NCI-H2196 (cell line): ENCODE measurements at regions not wholly inside any gene's neighbourhood (a gene's known extent, or its start where the extent isn't known, plus 50 kb on each side); places are given as distances from the start of the nearest gene placed in this dataset.

Experiments used
- DNase-seq: peaks from one replicate; lab custom pipeline; 2025; ENCODE audit not compliant: unreplicated experiment; lab: John Stamatoyannopoulos, UW

DNA sequence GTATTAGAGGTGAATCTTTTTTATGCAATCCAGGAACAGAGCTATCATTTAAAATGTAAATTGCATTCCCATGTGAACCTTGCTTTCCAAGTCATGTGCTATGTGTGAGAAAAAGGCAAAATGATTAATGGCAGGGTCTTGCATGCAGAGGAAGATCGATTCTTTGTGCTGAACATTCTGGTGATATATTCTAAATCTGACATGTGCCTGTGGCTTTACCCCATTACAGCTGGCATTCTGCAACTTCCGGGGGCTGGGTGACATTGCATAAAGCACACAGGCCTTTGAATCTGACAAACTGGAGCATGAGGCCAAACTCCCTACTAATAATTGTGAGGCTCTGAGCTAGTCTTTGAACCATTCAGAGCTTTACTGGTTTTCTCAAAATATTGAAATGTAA lies 1449.7 kb downstream of the CDH8 start:
- DNase-seq = no peak

DNA sequence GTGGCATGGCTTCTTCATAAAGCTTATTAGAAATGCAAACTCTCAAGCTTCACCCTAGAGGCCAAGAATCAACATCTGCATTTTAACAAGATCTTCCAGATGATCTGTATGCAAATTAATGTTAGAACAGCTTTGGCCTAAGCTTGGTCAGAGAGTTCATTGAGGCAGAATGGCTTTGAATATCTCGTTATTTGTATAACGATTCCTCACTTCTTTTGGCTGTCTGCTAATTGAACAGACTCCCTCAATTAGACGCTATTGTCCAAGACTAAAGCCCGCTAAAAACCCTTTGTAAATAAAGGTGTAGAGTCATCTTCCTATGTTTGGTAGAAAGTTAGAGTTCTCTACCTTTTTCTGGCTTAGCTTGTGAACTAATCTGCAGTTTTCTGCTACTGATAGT lies 1453.7 kb downstream of the CDH8 start:
- DNase-seq = no peak

DNA sequence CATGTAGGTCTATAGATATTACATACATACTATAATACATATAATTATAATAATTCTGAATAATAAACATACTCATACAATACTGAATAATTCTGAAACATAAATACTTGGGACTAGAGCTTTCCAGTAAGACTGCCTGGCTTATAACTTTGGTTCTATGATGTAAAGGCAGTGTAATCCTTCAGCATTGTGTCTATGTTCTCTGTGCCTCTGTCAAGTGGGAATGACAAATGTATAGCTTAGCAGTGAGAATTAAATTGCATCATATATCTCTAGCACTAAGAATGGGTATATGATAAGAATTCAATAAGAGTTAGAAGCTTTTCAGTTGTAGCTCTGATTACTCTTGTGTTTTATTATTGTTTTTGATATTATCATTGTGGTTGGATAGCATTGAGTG lies 1469.3 kb downstream of the CDH8 start:
- no peak for DNase-seq

DNA sequence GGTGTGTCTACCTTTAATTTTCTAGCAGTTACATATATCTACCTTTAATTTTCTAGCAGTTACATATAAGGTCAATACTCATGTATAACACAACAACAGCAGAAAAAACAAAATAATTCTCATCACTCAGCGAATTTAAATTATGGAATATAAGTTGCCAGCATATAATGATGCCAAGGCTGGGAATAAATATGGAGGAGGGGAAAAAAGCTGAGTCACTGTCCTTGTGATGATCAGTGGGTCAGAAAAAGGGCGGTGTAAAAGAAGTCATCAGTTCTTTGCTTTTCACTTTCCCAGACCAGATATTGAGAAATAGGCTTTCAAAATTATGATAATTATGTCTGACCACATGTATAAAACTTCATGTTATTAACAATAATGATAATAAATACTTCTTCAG lies 1471.7 kb downstream of the CDH8 start:
- DNase-seq = no peak

DNA sequence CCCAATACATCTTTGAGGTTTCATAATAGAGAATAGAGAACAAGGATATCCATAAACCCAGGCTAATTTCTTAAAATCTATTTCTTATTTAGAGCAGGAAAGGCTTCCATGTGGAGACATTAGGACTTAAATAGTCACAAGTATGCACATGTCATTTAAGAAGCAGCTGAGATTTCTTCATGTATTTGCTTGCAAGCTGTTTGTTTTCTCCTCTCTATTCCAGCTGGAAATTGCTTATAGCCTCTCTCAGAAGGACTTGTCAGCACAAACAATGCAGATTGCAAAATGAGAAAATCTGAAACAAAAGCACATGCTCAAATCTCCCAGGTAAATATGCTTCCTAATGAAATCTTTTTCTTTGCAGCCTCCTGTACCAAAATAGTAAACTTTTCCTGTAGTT lies 1473.1 kb downstream of the CDH8 start:
- no peak for DNase-seq

DNA sequence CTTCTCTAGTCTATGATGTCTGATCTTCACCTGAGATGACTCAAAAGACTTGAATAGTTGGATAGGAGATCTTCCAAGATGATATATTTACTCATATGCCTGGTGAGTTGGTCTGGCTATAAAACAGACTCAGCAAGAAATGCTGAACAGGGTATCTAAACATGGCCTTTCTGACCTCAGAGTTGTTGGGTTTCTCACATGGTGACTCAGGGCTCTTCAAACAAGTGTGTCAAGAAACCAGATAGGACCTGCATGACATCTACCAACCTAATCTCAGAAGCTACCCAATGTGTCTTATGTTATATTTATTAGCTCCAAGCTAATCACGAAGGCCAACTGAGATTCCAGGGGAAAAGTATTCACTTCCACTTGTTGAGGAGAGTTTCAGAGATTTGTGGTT lies 1477.3 kb downstream of the CDH8 start:
- DNase-seq = no peak

DNA sequence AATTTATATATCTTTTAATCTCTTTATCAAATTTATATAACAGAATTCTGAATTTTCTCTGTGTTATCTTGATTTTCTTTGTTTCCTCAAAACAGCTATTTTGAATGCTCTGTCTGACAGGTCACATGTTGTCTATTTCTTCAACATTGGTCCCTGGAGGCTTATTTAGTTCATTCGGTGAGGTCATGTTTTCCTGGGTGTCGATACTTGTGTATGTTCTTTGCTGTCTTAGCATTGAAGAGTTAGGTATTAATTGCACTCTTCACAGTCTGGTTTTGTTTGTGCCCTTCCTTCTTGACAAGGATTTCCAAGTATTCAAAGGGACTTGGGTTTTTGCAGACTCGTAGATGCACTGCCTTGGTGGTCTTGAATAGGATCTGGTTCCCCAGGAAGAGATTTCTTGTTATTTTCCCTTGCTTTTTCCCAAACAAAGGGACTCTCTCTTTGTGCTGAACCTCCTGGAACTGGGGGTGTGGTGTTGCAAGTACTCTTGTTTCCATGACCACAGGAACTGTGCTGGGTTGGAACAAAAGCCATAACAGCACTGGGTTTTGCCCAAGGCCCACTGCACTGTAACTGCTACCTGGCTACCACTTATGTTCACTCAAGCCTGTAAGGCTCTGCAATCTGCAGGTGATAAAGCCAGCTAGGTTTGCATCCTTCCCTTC lies 1483.0 kb downstream of the CDH8 start:
- no peak for DNase-seq

DNA sequence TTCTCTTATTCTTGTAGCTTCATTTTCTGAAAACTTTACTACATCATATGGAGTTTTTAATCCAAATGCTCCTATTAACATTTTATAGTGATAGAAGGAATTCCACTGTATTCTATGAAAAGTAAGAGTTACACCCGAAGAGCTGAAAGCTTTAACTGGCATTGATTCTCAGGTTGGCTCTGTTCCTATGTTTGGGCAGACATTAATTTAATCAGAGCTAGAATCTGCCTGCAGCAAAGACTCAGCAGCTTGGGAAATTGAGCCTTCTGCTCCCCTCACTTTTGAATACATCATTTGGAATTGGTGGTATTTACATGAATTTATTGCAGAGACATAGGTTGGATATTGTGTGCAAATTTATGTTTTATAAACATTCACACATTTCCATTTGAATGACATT lies 1494.7 kb downstream of the CDH8 start:
- no peak for DNase-seq

DNA sequence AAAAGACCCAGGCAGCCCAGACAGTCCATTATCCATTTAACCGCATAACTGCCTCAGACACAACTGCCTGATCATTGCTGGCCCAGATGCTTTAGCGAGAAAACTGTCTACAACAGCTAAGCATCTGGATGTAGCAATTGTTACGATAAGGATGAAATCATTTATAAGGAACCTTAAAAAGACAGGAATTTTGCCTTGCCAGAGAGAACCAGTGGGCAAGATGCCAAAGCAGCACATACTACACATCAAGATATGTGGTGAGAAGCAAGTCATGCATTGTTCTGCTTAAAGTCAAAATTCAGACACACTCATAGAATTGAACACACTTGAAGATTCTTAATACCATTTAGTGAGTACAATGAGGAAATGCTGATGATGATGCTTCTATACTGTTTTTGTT lies 1525.3 kb downstream of the CDH8 start:
- DNase-seq = no peak

DNA sequence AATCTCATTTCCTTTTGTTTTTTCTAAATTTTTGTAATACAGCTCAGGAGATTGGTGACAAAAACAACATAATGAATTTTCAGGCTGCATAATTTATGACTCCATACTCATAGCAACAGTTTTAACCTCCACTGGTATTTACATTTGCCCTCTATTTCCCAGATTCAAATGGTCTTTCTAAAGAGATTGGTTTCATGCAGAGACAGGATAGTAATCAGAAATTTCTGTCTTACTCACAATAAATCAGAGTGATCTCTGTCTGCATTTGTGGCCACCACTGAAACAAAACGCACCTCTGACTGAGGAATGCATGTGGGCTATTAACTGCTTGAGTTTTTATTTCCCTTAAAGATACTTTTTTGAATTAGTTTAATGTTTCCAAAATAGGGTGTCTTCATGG lies 1526.0 kb downstream of the CDH8 start:
- DNase-seq = no peak

DNA sequence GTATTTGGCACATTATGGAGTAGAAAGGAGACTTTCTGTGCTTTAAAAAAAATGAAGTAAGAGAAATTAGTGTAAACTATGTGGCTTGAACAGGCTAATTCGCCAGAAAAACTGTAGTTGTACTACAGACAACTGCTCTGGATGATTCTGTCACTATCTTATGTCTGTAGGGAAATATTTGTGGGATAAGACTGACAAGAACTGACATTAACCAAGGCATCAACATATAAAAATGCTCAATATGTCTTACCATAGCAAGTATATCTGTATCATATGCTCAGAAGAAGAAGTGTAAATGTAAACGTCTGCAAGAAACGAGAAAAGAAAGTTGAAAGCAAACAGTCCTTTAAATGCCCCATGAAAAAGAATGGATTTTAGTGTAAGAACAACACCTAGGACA lies 1545.0 kb downstream of the CDH8 start:
- no peak for DNase-seq

DNA sequence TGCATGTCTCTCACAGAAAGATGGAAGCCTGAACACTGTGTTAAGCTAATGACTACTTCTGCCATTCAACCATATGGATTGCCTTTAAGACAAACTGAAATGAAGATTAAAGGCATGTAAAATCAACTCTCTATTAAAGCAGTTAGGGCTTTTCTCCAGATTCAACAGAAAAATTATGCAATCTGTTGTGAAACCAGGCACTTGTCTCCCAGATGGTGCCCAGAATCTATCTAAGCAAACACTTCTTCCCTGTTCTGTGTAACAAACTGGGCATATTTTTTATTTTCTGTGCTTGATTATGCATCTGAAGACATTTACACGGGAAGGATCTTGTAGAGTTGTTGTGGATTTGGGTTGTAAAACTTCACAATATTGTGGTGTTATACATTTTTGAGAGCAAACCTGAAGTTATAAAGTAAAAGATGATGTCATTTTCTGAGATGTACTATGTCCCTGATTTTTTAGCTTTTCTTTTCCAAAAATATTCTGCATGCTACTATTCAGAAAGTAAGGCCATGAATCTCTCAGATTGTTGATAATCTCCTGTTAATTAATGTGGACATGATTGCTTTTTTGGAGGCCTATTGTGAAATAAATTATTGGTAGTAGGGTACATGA lies 1550.3 kb downstream of the CDH8 start:
- no peak for DNase-seq

DNA sequence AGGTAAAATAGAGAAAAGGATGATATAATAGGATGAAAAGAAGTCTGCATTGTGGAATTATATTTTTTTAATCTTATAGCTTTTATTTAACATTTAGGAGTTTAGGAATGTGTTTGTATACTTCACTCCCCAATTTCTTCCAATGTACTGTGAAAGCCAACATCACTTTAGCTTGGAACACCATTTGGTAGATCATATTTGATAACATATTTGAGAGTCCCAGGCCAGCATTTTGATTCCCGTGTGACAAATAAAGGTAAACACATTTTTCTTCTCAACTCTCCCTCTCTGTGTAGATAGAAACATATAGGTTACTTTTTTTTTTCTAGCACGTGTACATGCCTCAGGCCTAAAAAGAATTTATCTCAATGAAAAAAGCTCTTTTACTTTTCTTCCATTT lies 1551.3 kb downstream of the CDH8 start:
- DNase-seq = no peak

DNA sequence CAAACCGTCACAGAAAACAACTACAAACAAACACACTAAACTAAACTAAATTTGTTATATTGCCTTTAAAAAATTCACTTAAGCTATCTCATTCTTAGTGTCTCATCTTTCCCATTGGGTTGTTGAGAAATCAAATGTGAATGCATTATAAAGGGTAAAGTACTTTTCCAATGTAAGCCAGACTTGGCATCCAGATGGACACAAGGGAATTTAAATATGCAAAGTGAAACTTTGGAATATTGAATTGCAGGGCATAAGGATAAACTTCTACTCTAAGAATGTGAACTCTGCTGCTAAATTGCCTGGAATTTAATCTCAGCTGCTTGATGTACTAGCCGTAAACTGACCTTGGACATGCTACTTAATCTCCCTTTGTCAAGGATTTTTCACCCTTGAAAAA lies 1554.6 kb downstream of the CDH8 start:
- DNase-seq = no peak

DNA sequence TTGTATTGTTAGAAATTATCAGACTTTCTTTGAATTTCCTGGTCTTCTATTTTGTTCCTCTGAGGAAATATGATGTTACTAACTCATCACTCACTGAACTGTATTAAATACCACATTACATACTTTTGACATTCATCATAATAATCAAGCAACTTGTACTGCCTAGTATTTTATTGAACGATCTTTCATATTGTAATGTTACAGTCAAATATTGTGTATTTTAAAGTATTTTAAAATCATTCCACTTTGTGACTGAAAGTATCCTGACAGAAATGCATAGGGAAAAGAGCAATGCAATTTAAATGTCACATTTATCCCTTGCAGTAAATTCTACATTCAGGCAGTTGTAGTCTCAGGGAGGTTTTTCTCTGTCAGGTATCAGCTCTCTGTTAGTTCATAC lies 1557.4 kb downstream of the CDH8 start:
- DNase-seq = no peak

DNA sequence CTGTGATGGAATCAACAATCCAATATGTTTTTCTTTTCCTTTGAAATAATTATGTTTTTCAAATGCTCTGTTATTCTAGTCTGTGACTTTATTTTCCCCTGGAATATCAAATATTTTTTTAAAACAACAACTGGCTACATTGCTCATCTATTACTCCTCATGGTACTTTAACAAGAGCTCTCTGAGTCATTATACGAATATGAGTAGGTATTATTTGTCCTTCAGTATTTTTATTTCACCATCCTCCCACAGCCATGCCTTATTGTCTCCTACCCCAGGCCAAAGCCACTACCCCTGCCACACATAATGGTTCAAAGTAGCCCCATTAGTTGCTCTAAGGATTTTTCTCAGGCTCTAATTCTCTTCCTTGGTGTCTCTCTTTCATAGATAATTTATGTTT lies 1572.3 kb downstream of the CDH8 start:
- DNase-seq = no peak

DNA sequence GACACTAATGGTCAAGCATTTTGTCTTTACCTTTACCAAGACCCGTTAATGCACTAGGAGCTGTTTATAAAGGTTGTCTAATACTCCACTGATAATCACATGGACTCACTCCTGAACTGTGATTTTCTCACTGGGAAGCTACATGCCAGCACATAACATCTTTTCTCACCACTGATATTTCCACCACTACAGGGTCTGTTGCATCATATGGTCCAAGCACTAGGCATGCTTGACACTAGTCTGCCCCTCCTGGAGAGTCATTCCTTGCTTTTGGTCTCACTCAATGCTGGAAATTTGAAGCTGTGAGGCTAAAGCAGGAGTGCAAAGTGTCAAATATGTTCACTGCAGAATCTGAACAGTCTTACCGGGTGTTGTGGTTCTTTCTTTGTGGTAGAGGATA lies 1576.8 kb downstream of the CDH8 start:
- no peak for DNase-seq

DNA sequence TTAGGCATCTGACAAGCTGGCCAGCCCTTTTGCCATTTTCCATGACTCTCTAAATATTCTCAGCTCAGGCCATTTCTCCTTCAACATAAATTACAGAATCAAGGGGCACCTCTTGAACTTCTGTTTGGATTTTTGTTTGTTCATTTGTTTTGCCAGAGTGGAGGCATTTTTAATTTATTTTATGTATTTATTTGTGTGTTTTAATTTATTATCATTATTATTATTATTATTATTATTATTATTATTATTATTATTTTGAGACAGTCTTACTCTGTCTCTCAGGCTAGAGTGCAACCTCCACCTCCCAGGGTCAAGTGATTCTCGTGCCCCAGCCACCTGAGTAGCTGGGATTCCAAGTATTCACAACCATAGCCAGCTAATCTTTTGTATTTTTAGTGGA lies 1578.0 kb downstream of the CDH8 start:
- no peak for DNase-seq

DNA sequence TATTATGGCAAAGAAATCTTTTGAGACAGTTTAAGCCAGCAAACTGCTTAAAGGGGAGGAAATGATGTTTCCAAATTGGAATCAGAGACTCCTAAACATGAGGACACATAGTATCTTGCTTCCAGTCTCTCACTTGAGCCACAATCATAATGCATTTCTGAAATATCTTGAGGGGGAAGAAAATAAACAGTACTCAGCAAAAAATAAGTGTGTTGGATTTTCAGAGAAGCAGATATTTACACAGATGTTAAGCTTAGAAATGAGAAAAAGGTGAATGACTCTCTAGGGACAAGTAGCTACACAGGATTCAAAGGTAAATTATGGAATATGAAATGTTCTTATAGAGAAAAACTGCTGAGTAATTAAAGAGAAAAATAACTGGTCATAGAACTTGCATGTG lies 1583.6 kb downstream of the CDH8 start:
- DNase-seq = no peak

DNA sequence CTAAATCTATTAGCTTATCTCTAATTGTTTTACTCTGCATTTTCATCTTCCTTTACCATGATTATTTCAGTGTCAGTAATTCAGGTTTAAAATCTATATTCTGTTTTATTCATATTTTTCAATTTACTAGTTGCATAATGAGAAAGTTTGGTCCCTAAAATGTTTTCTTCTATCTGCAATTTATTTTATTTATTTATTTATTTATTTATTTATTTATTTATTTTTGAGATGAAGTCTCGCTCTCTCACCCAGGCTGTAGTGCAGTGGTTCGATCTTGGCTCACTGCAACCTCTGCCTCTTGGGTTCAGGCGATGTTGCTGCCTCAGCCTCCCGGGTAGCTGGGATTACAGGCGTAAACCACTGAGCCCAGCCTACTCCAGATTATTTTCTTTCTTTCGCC lies 1597.3 kb downstream of the CDH8 start:
- no peak for DNase-seq

DNA sequence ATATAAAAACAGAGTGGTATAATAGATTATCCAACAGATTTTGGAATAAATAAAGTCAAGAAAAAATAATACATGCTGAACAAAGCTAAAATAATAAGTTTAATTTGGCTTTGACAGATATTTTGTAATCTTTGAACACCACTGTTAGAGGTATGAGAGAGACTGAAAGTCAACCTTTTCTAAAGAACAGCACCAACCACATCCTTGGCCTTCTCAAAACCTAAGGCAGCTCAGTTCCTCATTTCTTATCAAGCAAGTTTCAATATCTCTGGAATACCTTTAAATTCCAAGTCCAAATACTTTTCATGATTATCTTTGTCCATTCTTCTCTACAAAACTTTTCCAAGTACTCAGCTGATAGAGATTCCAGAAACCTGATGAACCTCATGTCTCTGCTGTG lies 1603.8 kb downstream of the CDH8 start:
- DNase-seq = no peak

DNA sequence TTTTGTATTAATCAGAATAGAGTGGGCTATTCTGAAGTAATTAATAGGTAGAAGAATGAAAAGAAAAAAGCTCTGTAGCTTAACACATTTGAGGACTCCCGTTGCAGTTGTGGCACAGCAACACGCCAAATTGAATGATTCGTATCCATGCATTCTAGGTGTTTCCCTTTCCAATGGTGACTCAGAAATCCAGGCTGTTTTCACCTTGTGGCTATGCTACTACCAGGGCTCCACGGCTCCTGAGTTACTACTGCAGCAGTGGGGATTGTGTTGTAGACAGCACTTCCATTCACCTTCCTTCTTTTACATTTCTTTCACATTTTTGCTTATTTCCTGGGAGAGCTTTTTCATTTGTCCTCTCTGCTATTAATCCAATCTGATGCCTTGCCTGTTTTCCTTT lies 1616.4 kb downstream of the CDH8 start:
- DNase-seq = no peak

DNA sequence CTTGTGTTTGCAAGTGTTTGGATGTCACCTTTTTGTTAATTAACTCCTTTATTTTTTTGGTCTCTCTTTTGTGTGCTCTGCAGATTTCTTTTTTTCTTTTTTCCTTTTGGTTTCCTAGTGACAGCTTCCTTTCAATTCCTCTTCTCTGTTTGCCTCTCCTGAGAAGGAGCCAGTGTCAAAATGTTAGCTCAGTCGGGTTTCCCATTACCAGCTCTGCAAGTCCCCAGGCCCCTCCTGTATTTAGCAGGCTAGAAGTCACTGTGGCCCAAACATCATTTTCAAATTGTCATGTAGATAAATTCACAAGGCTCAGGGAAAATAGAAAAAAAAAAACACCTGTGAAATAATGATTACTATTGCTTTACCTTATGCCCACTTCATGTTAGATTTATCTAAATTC lies 1621.6 kb downstream of the CDH8 start:
- no peak for DNase-seq
